ENCODE measurements at regions not wholly inside any gene's neighbourhood (a gene's known extent, or its start where the extent isn't known, plus 50 kb on each side); places are given as distances from the start of the nearest gene placed in this dataset.

DNA sequence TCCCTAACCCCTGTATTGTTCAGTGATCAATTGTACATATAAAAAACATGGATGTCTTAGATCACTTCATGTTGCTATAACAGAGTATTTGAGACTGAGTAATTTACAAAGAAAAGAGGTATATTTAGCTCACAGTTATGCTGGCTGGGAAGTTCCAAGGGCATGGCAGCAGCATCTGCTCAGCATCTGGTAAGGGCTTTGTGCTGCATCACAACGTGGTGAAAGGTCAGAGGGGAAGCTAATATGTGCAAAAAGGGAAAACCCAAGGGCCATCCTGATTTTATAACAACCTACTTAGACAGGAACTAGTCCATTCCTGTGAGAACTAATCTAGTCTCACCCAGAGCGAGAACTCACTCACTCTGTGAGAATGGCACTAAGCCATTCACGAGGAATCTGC, 128.2 kb upstream of the OTUD4 start:
- no peak for TF ChIP-seq POLR2A (IDR thresholded peaks at IDR 0.05)
- TF ChIP-seq, protein P1, sequence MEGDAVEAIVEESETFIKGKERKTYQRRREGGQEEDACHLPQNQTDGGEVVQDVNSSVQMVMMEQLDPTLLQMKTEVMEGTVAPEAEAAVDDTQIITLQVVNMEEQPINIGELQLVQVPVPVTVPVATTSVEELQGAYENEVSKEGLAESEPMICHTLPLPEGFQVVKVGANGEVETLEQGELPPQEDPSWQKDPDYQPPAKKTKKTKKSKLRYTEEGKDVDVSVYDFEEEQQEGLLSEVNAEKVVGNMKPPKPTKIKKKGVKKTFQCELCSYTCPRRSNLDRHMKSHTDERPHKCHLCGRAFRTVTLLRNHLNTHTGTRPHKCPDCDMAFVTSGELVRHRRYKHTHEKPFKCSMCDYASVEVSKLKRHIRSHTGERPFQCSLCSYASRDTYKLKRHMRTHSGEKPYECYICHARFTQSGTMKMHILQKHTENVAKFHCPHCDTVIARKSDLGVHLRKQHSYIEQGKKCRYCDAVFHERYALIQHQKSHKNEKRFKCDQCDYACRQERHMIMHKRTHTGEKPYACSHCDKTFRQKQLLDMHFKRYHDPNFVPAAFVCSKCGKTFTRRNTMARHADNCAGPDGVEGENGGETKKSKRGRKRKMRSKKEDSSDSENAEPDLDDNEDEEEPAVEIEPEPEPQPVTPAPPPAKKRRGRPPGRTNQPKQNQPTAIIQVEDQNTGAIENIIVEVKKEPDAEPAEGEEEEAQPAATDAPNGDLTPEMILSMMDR (IDR thresholded peaks at IDR 0.05): no peak

All from body of pancreas (tissue), 4 donors.